ENCODE measurements at regions not wholly inside any gene's neighbourhood (a gene's known extent, or its start where the extent isn't known, plus 50 kb on each side); places are given as distances from the start of the nearest gene placed in this dataset.
"Not testable (repeated sequence)": the region's sequence is repeated elsewhere in the genome, so short reads cannot be mapped to it uniquely, and the experiment has no call there.

DNA sequence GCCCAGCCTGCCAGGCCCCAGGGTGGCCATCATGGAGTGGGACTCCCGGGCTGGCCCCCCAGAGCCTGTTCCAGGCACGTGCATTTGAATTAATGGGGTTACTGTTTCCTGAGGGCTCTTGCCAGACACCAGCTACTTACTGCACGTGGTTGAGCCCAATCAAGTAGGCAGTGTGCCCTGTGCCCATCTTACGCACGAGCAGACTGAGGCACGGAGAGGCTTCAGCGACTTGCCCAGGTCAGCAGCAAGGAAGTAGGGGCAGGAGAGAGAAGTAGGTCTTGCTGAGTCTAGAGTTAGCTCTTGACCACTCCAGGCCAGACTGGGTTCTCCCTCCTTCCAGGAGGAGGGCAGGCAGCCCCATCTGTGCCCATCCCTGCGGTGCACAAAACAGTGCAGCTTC lies 67.7 kb downstream of the DIO3 start:
- peak overlapping the region; percentile 78 for H2AFZ ChIP-seq (ENCODE audit: low read depth, low read length)
- peaks cover 23% of the 10 kb centered on the region for H3K4me1 ChIP-seq (ENCODE audit: insufficient read depth, low read length)
- H3K27me3 ChIP-seq (ENCODE audit: insufficient read depth, low read length): no peaks in the 10 kb centered on the region
- H3K9me3 ChIP-seq (ENCODE audit: low read length): no peaks in the 10 kb centered on the region
- H3K36me3 ChIP-seq (ENCODE audit: insufficient read depth, low read length): no peaks in the 10 kb centered on the region
- no peak overlapping the region for H3K4me3 ChIP-seq (ENCODE audit: low read length)

DNA sequence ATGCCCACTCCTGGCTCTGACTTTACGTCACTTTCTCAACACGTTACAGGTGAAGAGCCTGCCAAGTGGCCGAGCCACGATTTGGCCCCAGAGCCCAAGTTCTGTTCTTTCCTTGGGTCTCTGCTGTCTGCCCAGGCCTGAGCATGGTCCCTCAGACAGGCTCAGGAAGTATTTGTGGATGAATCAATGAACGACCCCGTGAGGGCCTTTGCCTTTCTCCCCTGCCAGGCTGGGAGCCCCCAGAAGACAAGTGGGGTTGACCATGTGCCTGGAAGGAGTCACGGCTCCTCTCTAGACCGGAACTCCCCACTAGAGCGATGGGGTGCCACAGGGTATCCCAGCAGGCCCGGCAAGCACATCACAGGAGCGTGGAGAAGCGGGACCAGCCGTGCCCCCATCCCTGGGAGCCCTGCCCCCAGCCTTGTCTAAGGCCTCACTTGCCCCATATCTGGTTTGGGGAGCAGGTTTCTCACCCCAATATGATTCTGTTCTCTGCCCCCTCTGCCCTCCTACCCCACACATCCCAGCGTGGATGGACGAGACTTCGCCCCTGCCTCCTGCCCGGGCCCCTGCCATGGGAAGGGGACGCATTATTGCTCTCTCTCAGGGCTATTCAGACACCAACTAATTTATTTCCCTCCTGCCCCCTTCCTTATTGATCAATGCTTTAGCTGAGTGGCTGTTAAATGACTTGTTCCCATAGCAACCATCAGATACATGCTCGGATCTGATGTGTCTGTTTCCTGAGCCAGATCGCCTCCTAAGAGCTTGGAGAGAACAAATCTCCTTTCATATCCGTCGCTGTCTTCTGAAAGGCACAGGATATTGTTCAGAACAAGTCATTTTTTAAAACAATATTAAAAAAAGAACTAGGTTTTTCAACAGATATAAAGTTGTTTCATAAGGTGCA lies 69.0 kb downstream of the DIO3 start:
- Histone ChIP-seq H3K4me3 (ENCODE audit: low read length) (no peak overlapping the region), H2AFZ (ENCODE audit: low read depth, low read length) (no peak overlapping the region), H3K9me3 (ENCODE audit: low read length) (no peaks in the 10 kb centered on the region), H3K27me3 (ENCODE audit: insufficient read depth, low read length) (no peaks in the 10 kb centered on the region), H3K4me1 (ENCODE audit: insufficient read depth, low read length) (peaks cover 11% of the 10 kb centered on the region), H3K36me3 (ENCODE audit: insufficient read depth, low read length) (no peaks in the 10 kb centered on the region)

DNA sequence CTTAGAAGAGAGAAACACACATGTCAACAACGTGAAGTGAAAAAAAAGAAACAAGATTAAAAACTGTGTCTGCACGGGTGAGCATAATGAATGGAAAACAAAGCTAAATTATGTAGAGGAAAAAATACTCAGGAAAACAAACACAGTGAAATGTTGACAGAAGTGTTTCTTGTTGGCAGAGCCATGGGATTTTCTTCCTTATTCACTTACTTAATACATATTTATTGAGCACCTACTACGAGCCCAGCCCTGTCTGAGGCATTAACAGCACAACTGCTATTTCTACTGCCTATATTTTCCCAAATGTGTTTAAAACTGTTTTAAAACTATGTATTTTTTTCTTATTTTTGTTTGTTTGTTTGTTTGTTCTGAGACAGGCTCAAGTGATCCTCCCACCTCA lies 69.9 kb downstream of the DIO3 start:
- H3K4me1 ChIP-seq (ENCODE audit: insufficient read depth, low read length): peaks cover 11% of the 10 kb centered on the region
- no peaks in the 10 kb centered on the region for H3K9me3 ChIP-seq (ENCODE audit: low read length)
- no peaks in the 10 kb centered on the region for H3K36me3 ChIP-seq (ENCODE audit: insufficient read depth, low read length)
- H3K27me3 ChIP-seq (ENCODE audit: insufficient read depth, low read length): no peaks in the 10 kb centered on the region
- H2AFZ ChIP-seq (ENCODE audit: low read depth, low read length): no peak overlapping the region
- no peak overlapping the region for H3K4me3 ChIP-seq (ENCODE audit: low read length)

DNA sequence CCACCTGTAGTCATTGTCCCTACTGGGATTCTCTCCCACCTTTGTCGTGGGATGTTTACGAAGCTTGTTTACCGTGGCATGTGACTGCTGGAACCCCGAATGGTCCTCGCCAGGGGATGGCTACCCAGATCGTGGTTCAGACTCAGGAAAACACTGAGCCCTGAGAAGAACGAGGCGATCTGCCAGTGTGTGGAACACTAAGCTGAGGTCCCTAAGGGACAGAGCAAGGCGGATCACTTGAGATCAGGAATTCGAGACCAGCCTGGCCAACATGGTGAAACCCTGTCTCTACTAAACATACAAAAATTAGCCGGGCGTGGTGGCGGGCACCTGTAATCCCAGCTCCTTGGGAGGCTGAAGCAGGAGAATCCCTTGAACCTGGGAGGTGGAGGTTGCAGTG lies 70.7 kb downstream of the DIO3 start:
- H3K36me3 ChIP-seq (ENCODE audit: insufficient read depth, low read length); H3K27me3 ChIP-seq (ENCODE audit: insufficient read depth, low read length); H3K9me3 ChIP-seq (ENCODE audit: low read length); H3K4me3 ChIP-seq (ENCODE audit: low read length); H2AFZ ChIP-seq (ENCODE audit: low read depth, low read length): not testable (repeated sequence)
- peaks cover 11% of the 10 kb centered on the region for H3K4me1 ChIP-seq (ENCODE audit: insufficient read depth, low read length)

DNA sequence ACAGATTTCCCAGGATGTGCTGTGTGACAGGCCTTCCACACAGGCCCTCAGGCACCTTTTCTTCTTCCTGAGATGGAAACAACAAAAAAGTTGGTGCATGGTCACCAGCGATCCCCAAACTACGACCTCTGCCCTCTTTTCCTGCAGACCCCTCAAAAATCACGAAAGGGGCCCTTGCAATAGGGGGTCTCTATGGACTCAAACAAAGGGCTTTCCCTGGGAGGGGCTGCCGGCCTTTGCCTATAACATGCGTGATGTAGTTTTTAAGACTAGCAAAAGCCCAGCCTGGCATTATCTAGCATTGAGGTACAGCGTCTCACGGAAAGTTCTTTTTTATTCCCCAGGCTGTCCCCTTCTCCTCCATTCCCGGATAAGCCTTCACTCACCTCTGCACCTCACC lies 71.2 kb downstream of the DIO3 start:
- H3K9me3 ChIP-seq (ENCODE audit: low read length): no peaks in the 10 kb centered on the region
- no peak overlapping the region for H3K4me3 ChIP-seq (ENCODE audit: low read length)
- H3K27me3 ChIP-seq (ENCODE audit: insufficient read depth, low read length): no peaks in the 10 kb centered on the region

DNA sequence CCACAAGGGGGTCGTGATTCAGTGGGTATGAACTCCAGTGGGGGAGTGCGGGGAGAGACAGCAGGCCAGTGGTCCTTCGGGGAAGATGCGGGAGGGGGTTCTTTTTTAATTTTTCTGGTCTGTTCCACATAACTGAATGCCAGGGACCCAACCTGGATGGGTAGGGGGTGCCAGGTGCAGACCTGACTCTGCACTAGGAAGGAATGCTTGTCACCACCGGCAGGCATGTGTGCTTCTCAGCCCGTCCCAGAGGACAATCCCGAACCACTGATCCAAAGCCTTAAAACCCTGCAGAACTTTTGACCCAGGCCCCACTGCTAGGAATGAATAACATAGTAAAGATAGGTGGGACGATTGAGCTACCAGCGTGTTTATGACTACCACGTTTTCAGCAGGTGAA lies 72.0 kb downstream of the DIO3 start:
- no peaks in the 10 kb centered on the region for H3K27me3 ChIP-seq (ENCODE audit: insufficient read depth, low read length)
- H2AFZ ChIP-seq (ENCODE audit: low read depth, low read length): no peak overlapping the region
- peaks cover 11% of the 10 kb centered on the region for H3K4me1 ChIP-seq (ENCODE audit: insufficient read depth, low read length)
- H3K4me3 ChIP-seq (ENCODE audit: low read length): no peak overlapping the region
- no peaks in the 10 kb centered on the region for H3K36me3 ChIP-seq (ENCODE audit: insufficient read depth, low read length)
- no peaks in the 10 kb centered on the region for H3K9me3 ChIP-seq (ENCODE audit: low read length)

More for the DNA sequence above, 71.2 kb downstream of the DIO3 start:
- Histone ChIP-seq H3K4me1 (ENCODE audit: insufficient read depth, low read length) (peaks cover 11% of the 10 kb centered on the region), H3K36me3 (ENCODE audit: insufficient read depth, low read length) (no peaks in the 10 kb centered on the region), H2AFZ (ENCODE audit: low read depth, low read length) (no peak overlapping the region)

DNA sequence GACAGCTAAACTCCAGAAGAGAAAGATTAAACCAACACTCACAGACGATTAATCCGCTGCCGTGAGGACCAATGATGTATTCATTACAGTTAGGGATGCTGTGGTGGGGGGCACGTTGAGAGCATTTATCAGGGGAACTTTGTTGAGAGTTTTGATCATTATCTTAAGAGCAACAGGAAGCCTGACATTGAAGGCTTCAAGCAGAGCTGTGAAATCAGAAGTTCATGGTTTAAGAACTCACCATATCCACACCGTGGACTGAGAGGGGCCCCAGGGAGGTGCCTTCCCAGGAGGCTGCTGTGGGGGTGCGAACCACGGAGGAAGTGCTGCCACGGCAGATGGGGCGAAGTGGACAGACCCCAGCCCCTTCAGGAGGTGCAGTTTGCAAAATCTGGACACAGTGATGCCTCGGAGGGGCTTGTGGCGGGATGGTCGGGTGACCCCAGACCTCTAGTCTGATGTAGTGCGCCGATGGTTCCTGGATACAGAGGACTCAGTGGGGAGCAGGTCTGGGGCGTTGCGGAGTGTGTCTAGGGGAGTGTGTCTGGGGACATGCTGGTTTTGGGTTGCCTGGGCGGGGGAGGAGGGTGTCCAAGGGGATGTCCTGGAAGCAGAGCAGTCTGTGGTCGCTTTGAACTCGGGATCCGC lies 73.0 kb downstream of the DIO3 start:
- Histone ChIP-seq H3K4me3 (ENCODE audit: low read length) (no peak overlapping the region), H3K36me3 (ENCODE audit: insufficient read depth, low read length) (no peaks in the 10 kb centered on the region), H3K27me3 (ENCODE audit: insufficient read depth, low read length) (no peaks in the 10 kb centered on the region)

DNA sequence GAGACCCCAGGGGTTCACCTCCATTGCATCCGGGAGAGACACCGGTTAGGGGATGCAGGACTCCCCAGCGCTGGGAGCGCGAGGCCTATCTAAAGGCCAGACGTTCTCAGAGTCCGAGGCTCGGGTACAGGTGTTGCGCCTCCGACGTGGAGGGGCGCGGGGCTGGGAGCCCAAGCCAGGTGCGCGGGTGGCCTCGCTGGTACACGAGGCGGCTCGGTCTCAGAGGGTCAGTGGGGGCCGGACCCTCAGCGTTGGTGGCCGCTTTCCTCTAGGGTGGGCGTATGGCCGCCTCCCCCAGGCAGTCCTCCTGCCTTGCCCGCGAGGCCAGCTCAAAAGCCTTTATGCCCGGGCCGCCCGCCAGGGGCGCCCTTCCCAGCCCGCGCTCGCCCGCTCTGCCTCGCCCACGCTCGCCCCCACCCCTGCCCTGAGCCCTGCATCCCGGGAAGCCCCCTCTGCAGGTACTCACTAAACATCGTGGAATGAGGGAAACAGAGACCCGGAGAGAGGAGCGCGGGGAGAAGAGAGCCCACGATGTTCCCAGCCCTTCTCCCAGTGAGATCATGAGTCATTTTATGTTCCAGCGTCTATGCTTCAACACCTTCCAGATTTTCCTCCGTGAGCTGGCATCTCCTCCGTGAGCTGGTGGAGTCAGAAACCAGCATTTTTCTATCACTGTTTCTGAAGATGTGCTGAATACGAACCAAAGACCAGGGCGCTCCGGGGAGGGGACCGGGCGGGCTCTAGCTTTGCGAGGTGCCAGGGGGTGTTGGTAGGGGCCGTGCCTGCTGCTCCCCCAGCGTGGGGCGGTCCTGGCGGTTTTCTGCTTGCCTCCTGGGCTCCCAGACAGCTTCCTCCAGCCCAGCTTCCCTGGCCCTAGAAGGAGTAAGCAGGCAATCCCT lies 73.8 kb downstream of the DIO3 start:
- Histone ChIP-seq H3K4me3 (ENCODE audit: low read length) (no peak overlapping the region), H3K27me3 (ENCODE audit: insufficient read depth, low read length) (no peaks in the 10 kb centered on the region), H3K4me1 (ENCODE audit: insufficient read depth, low read length) (peaks cover 16% of the 10 kb centered on the region), H3K36me3 (ENCODE audit: insufficient read depth, low read length) (no peaks in the 10 kb centered on the region), H2AFZ (ENCODE audit: low read depth, low read length) (no peak overlapping the region), H3K9me3 (ENCODE audit: low read length) (no peaks in the 10 kb centered on the region)

More for the DNA sequence above, 73.0 kb downstream of the DIO3 start:
- peaks cover 11% of the 10 kb centered on the region for H3K4me1 ChIP-seq (ENCODE audit: insufficient read depth, low read length)
- H3K9me3 ChIP-seq (ENCODE audit: low read length): no peaks in the 10 kb centered on the region
- no peak overlapping the region for H2AFZ ChIP-seq (ENCODE audit: low read depth, low read length)

DNA sequence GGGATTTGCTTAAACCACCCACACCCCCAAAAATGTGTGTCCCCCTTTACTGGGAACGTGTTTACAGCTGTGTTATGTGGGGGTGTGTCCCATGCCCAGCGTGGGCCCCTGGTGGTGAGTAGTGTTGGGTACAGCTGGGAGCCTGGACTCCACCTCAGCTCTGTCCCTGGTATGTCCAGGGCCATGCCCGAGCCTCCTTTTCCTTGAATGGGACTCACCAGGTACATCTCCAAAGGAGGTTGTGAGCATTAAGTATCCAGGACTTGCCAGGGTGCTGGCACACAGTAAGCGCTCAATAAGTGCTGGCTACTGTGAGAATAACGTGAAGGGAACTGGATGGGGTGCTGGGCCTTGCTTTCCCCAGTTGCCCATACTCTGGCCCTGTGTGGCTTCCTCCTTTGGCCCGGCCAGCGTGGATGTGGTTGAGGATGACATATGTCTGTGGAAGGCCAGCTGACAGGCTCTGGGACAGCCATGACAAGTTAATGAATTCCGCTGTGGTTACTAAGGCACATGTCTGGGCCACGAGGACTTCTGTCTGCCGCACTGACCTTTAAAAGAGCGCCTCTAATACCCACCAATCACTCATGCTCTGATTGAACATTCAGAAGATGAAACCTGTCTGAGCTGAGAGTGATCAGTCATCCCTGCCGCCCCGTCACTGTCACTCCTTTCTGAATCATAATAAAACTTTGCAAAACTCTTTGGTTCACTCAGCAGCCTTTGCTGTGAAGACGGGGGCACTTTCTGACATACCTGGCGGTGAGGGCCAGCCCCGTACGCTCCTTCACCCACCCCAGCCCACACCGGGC lies 74.7 kb downstream of the DIO3 start:
- H3K36me3 ChIP-seq (ENCODE audit: insufficient read depth, low read length): no peaks in the 10 kb centered on the region
- no peaks in the 10 kb centered on the region for H3K9me3 ChIP-seq (ENCODE audit: low read length)
- H3K4me3 ChIP-seq (ENCODE audit: low read length): no peak overlapping the region
- peaks cover 9% of the 10 kb centered on the region for H3K4me1 ChIP-seq (ENCODE audit: insufficient read depth, low read length)
- no peak overlapping the region for H2AFZ ChIP-seq (ENCODE audit: low read depth, low read length)
- H3K27me3 ChIP-seq (ENCODE audit: insufficient read depth, low read length): no peaks in the 10 kb centered on the region

DNA sequence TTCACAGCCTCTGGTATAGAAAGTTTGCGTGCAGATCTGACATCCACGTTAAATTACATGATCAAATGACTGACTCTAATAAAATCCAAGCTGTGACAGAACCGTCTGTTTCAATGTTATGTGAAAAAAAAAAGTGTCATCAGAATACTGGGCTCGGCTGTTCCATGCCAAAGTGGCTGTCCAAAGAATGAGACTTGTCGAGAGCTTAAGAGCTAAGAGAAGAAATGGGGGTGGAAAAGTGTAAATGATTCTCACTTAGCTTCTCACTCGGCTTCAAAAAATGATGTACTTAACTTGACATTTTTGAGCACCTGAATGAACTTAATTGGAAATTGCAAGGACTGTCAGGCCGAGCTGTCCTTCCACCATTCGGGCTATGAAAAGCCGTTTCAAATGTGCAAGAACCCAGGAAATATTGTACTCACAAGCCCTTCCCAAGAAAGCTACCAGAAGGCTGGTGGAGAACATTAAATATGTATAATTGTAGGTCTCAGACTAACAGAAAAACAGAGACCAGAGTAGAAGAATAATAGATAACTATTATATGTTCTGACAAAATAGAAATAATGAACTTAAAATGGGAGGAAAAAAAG lies 78.0 kb downstream of the DIO3 start:
- Histone ChIP-seq H3K4me3 (ENCODE audit: low read length) (no peak overlapping the region), H2AFZ (ENCODE audit: low read depth, low read length) (no peak overlapping the region), H3K4me1 (ENCODE audit: insufficient read depth, low read length) (peaks cover 9% of the 10 kb centered on the region), H3K36me3 (ENCODE audit: insufficient read depth, low read length) (no peaks in the 10 kb centered on the region), H3K9me3 (ENCODE audit: low read length) (no peaks in the 10 kb centered on the region), H3K27me3 (ENCODE audit: insufficient read depth, low read length) (no peaks in the 10 kb centered on the region)

DNA sequence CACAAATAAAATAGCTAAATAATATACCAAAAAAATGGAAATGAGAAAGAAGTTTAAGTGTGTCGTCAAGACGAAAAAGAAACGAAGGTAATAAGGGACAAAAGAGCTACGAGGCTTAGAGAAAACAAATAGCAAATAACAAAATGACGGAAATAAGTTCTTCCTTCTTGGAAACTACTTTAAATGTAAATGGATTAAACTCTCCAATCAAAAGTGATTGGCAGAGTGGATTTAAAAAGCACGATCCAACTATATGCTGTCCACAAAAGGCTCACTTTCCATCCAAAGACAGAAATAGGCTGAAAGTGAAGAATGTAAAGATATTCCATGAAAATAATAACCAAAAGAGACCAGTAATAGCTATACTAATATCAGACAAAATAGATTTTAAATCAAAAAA lies 82.4 kb downstream of the DIO3 start:
- Histone ChIP-seq H3K4me1 (ENCODE audit: insufficient read depth, low read length) (peaks cover 9% of the 10 kb centered on the region), H3K4me3 (ENCODE audit: low read length) (no peak overlapping the region), H2AFZ (ENCODE audit: low read depth, low read length) (no peak overlapping the region), H3K9me3 (ENCODE audit: low read length) (no peaks in the 10 kb centered on the region), H3K27me3 (ENCODE audit: insufficient read depth, low read length) (no peaks in the 10 kb centered on the region), H3K36me3 (ENCODE audit: insufficient read depth, low read length) (no peaks in the 10 kb centered on the region)

DNA sequence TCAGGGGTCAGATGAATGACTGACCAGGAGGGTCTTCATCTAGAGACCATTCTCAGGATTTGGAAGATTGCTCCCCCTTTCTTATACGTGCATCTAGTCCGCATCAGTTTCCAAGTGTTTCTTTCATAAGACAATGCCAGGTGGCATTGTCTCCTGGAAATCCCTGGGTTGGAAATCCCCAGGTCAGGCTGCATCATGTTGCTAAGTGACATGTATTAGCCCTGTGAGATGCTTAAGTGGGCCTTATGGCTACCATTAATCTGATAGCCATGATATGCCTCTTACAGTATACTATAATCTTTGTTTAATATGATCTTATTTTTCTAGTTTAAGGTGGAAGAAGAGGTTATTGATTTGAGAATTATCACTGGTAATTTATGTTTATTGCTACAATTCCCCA lies 92.8 kb downstream of the DIO3 start:
- H3K27me3 ChIP-seq (ENCODE audit: insufficient read depth, low read length): peaks cover 6% of the 10 kb centered on the region
- no peak overlapping the region for H2AFZ ChIP-seq (ENCODE audit: low read depth, low read length)
- no peaks in the 10 kb centered on the region for H3K36me3 ChIP-seq (ENCODE audit: insufficient read depth, low read length)
- no peaks in the 10 kb centered on the region for H3K9me3 ChIP-seq (ENCODE audit: low read length)
- H3K4me1 ChIP-seq (ENCODE audit: insufficient read depth, low read length): no peaks in the 10 kb centered on the region
- H3K4me3 ChIP-seq (ENCODE audit: low read length): no peak overlapping the region

All from neuron (in vitro differentiated cells).